ENCODE measurements at regions not wholly inside any gene's neighbourhood (a gene's known extent, or its start where the extent isn't known, plus 50 kb on each side); places are given as distances from the start of the nearest gene placed in this dataset.

GRCh38 chr1:201708691-201709090, 120.3 kb upstream of the IPO9 start:
- Histone ChIP-seq H2AFZ (ENCODE audit: control insufficient read depth, low read depth, low read length) (no peak overlapping the region), H3K79me2 (ENCODE audit: control insufficient read depth, insufficient read depth, low read length) (no peaks in the 10 kb centered on the region), H3K27ac (ENCODE audit: control insufficient read depth, insufficient read depth) (no peak overlapping the region), H3K4me1 (ENCODE audit: control insufficient read depth, insufficient read depth, low read length) (no peaks in the 10 kb centered on the region; the same call in 1 of the 2 replicates), H3K9me3 (replicated peaks; ENCODE audit: control insufficient read depth, insufficient read depth, low read length) (no peaks in the 10 kb centered on the region), H4K20me1 (ENCODE audit: control insufficient read depth, insufficient read depth) (no peaks in the 10 kb centered on the region), H3K4me3 (no peak overlapping the region), H3K27me3 (replicated peaks in 1 of 2; ENCODE audit: control insufficient read depth in 2 of 2, insufficient read depth in 2 of 2, low read length in 1 of 2) (no peaks in the 10 kb centered on the region), H3K9ac (ENCODE audit: control insufficient read depth, insufficient read depth, low read length) (no peak overlapping the region), H3K36me3 (ENCODE audit: control insufficient read depth in 2 of 2, insufficient read depth in 2 of 2, low read length in 1 of 2) (no peaks in the 10 kb centered on the region), H3K4me2 (ENCODE audit: control insufficient read depth, insufficient read depth) (no peak overlapping the region)
- POLR2A ChIA-PET: no interaction called here
- in situ Hi-C loops (cut with MboI) (loop anchor here (5.0 kb wide), 2 partner anchors 79 to 146 kb away; no protein-coding TSS in a partner anchor), intact Hi-C loops (cut with micrococcal nuclease; ENCODE audit: unreplicated experiment) (loop anchor here (1.0 kb wide), 1 partner anchor 85 kb away; no protein-coding TSS in a partner anchor)
- SMC1A ChIA-PET (ENCODE audit: uncharacterized antibody, unreplicated experiment): interaction anchor here (1.0 to 5.5 kb wide), 8 partner anchors 11 to 226 kb away, joined by 3 to 43 read pairs (median 4); no protein-coding TSS in a partner anchor
- FAIRE-seq: no peak
- BruUV-seq (replicated peaks): no TSS peak
- ATAC-seq: no peak
- RAD21 ChIA-PET (ENCODE audit: unreplicated experiment): interaction anchor here (0.7 to 4.5 kb wide), 6 partner anchors 17 to 173 kb away, joined by 3 to 64 read pairs (median 5); no protein-coding TSS in a partner anchor
- DNase-seq (ENCODE audit: low read depth, low spot score): no peak
- WGBS (ENCODE audit: insufficient coverage, insufficient replicate concordance, low lambda C conversion rate, missing lambda C conversion rate): 6% methylated on average over 5 of the region's 5 CpGs
- no peak for TF ChIP-seq MTA2 (IDR thresholded peaks at IDR 0.05; ENCODE audit: low read depth)
- no peak for TF ChIP-seq ZNF217 (IDR thresholded peaks at IDR 0.05)
- TF ChIP-seq CHD2 (IDR thresholded peaks at IDR 0.05; ENCODE audit: borderline replicate concordance, low read depth, low read length): no peak
- no peak for TF ChIP-seq MEF2A (IDR thresholded peaks at IDR 0.05; ENCODE audit: insufficient read depth, low read depth, low read length)
- no peak for TF ChIP-seq E2F8 (IDR thresholded peaks at IDR 0.05; ENCODE audit: low read depth, partially characterized antibody)
- TF ChIP-seq FOXM1 (IDR thresholded peaks at IDR 0.05; ENCODE audit: low read depth, low read length): no peak
- no peak for TF ChIP-seq SUZ12 (IDR thresholded peaks at IDR 0.05; ENCODE audit: unreplicated experiment)
- TF ChIP-seq USF1 (IDR thresholded peaks at IDR 0.05; ENCODE audit: borderline replicate concordance, extremely low read length, insufficient read depth, low read depth, low read length): no peak
- CTCF ChIA-PET: interaction anchor here (0.7 to 14.7 kb wide), 22 partner anchors 10 to 423 kb away, joined by 3 to 332 read pairs (median 4); no protein-coding TSS in a partner anchor

Measured in GM12878 (cell line).